A673 (cell line): ENCODE measurements at regions not wholly inside any gene's neighbourhood (a gene's known extent, or its start where the extent isn't known, plus 50 kb on each side); places are given as distances from the start of the nearest gene placed in this dataset.

Source experiments
- BruUV-seq: library from RNA; stranded (reverse); fragments of 400-500 nt; replicated peaks from 2 replicates; lab custom pipeline; 2021; lab: Mats Ljungman, UMichigan
- CTCF ChIA-PET: fragments of 300-600 bp; sonication (Branson Sonifier 250); formaldehyde crosslinking; loops from one replicate; lab custom pipeline; 2022; ENCODE audit warnings: antibody characterized with exemption; lab: Charles Lee
- POLR2A ChIA-PET: fragments of 300-600 bp; sonication (Branson Sonifier 250); formaldehyde crosslinking; loops from one replicate; lab custom pipeline; 2022; ENCODE audit warnings: antibody characterized with exemption; ENCODE audit not compliant: low non-redundant PET; lab: Charles Lee
- DNase-seq: peaks from one replicate; pipeline ENCODE4 v3.0.0-alpha.2; 2015; ENCODE audit warnings: low spot score
- H3K27ac ChIP-seq: fragments of 200-600 bp; sonication (generic); 2 replicates; pipeline ENCODE4 v1.5.1; 2016; ENCODE audit warnings: mixed run types, low read depth, mild to moderate bottlenecking, mixed read lengths, antibody characterized with exemption, low read length; ENCODE audit not compliant: poor library complexity, severe bottlenecking
- H3K27me3 ChIP-seq: fragments of 200-600 bp; sonication (generic); replicated peaks from 2 replicates; pipeline ENCODE4 v1.6.1; 2017; ENCODE audit warnings: mixed run types, low read depth, mild to moderate bottlenecking, mixed read lengths, antibody characterized with exemption, low read length; ENCODE audit not compliant: insufficient read depth, poor library complexity
- H3K36me3 ChIP-seq: fragments of 200-600 bp; sonication (generic); 2 replicates; pipeline ENCODE4 v1.6.1; 2016; ENCODE audit warnings: mixed run types, mild to moderate bottlenecking, mixed read lengths, antibody characterized with exemption, low read length; ENCODE audit not compliant: insufficient read depth, poor library complexity, severe bottlenecking
- H3K4me1 ChIP-seq: fragments of 200-600 bp; sonication (generic); 2 replicates; pipeline ENCODE4 v1.6.1; 2017; ENCODE audit warnings: mixed run types, mild to moderate bottlenecking, mixed read lengths, antibody characterized with exemption, low read length; ENCODE audit not compliant: insufficient read depth, poor library complexity, severe bottlenecking
- H3K4me3 ChIP-seq: fragments of 200-600 bp; sonication (generic); 2 replicates; pipeline ENCODE4 v1.5.1; 2016; ENCODE audit warnings: low read depth, mixed run types, mild to moderate bottlenecking, mixed read lengths, low read length; ENCODE audit not compliant: poor library complexity, severe bottlenecking
- H3K9me3 ChIP-seq: fragments of 200-600 bp; sonication (generic); 2 replicates; pipeline ENCODE4 v1.6.1; 2016; ENCODE audit warnings: mixed run types, low read depth, mild to moderate bottlenecking, mixed read lengths, antibody characterized with exemption, low read length; ENCODE audit not compliant: poor library complexity, severe bottlenecking
- CTCF ChIP-seq: fragments of 300-800, 200-600 bp; sonication (generic); conservative IDR thresholded peaks from 2 replicates; pipeline ENCODE4 v1.5.1; 2017; ENCODE audit warnings: low read depth, mild to moderate bottlenecking, antibody characterized with exemption, low read length, moderate library complexity, mixed read lengths
- EZH2 ChIP-seq: fragments of 200-600 bp; sonication (generic); IDR thresholded peaks from 2 replicates; pipeline ENCODE4 v1.6.1; 2017; ENCODE audit warnings: borderline replicate concordance, low read depth, mild to moderate bottlenecking, mixed read lengths, antibody characterized with exemption, low read length; ENCODE audit not compliant: poor library complexity, severe bottlenecking
- intact Hi-C: fragments of 100-400 bp; cut with micrococcal nuclease; formaldehyde crosslinking; loops from one replicate; pipeline ENCODE4 v1.10.0; 2022; ENCODE audit not compliant: unreplicated experiment

GRCh38 chr19:34831714-34832113 is 58.7 kb upstream of the ZNF599 start:
- POLR2A ChIA-PET = no interaction called here
- DNase-seq = no peak
- Histone ChIP-seq H3K27me3 (peaks cover 11% of the 10 kb centered on the region), H3K4me3 (no peak overlapping the region), H3K4me1 (peaks cover 6% of the 10 kb centered on the region), H3K36me3 (no peaks in the 10 kb centered on the region), H3K9me3 (no peaks in the 10 kb centered on the region), H3K27ac (no peak overlapping the region)
- CTCF ChIA-PET = interaction anchor here (0.6 kb wide), 1 partner anchor 1053 kb away, joined by 7 read pairs; no protein-coding TSS in a partner anchor
- TF ChIP-seq EZH2 = no peak
- TF ChIP-seq CTCF = no peak
- intact Hi-C loops = loop anchor here (10.0 kb wide), 1 partner anchor 183 kb away; no protein-coding TSS in a partner anchor
- BruUV-seq = no TSS peak

- Histone ChIP-seq H3K36me3 (no peaks in the 10 kb centered on the region), H3K27me3 (no peaks in the 10 kb centered on the region), H3K4me1 (peaks cover 6% of the 10 kb centered on the region), H3K27ac (no peak overlapping the region), H3K9me3 (no peaks in the 10 kb centered on the region), H3K4me3 (no peak overlapping the region)
- intact Hi-C loops = no loop called here
- DNase-seq = no peak
- ChIA-PET POLR2A (no interaction called here), CTCF (no interaction called here)
- TF ChIP-seq CTCF (no peak), EZH2 (no peak)
- BruUV-seq = no TSS peak
Observed at GRCh38 chr19:34828156-34828555, 55.1 kb upstream of the ZNF599 start.

- Histone ChIP-seq H3K27me3 (no peaks in the 10 kb centered on the region), H3K4me3 (no peak overlapping the region), H3K36me3 (no peaks in the 10 kb centered on the region), H3K9me3 (no peaks in the 10 kb centered on the region), H3K27ac (no peak overlapping the region), H3K4me1 (peaks cover 6% of the 10 kb centered on the region)
- TF ChIP-seq EZH2 (no peak), CTCF (no peak)
- no peak for DNase-seq
- intact Hi-C loops = no loop called here
- BruUV-seq = no TSS peak
- CTCF ChIA-PET = no interaction called here
- POLR2A ChIA-PET = no interaction called here
Observed at GRCh38 chr19:34825212-34825611, 52.2 kb upstream of the ZNF599 start.
